Neural progenitor cell (in vitro differentiated cells): ENCODE measurements at regions not wholly inside any gene's neighbourhood (a gene's known extent, or its start where the extent isn't known, plus 50 kb on each side); places are given as distances from the start of the nearest gene placed in this dataset.

Experiments
- DNase-seq: peaks from one replicate; pipeline ENCODE4 v3.0.0-alpha.2; 2016; ENCODE audit warnings: low spot score
- H2AFZ ChIP-seq: fragments of 200-600 bp; sonication (generic); replicated peaks from 2 replicates; pipeline ENCODE4 v1.6.1; 2016; ENCODE audit warnings: antibody characterized with exemption
- H3F3A ChIP-seq: fragments of 200-600 bp; sonication (generic); 2 replicates; pipeline ENCODE4 v1.6.1; 2016; ENCODE audit warnings: antibody characterized with exemption, low read depth
- H3K27ac ChIP-seq: fragments of 200-600 bp; sonication (generic); 2 replicates; pipeline ENCODE4 v1.5.1; 2016; ENCODE audit warnings: mild to moderate bottlenecking
- H3K27me3 ChIP-seq: fragments of 200-600 bp; sonication (generic); 2 replicates; pipeline ENCODE4 v1.6.1; 2016; ENCODE audit warnings: mild to moderate bottlenecking, moderate library complexity
- H3K36me3 ChIP-seq: fragments of 200-600 bp; sonication (generic); 2 replicates; pipeline ENCODE4 v1.5.1; 2016
- H3K4me1 ChIP-seq: fragments of 200-600 bp; sonication (generic); 2 replicates; pipeline ENCODE4 v1.6.1; 2016; ENCODE audit warnings: mixed run types
- H3K4me2 ChIP-seq: fragments of 200-600 bp; sonication (generic); 2 replicates; pipeline ENCODE4 v1.6.1; 2016
- H3K4me3 ChIP-seq: fragments of 200-600 bp; sonication (generic); 2 replicates; pipeline ENCODE4 v1.5.1; 2016
- H3K79me2 ChIP-seq: fragments of 200-600 bp; sonication (generic); 2 replicates; pipeline ENCODE4 v1.6.1; 2016; ENCODE audit warnings: low read depth
- H3K9ac ChIP-seq: fragments of 200-600 bp; sonication (generic); 2 replicates; pipeline ENCODE4 v1.6.1; 2016
- H3K9me3 ChIP-seq: fragments of 200-600 bp; sonication (generic); 2 replicates; pipeline ENCODE4 v1.5.1; 2016; ENCODE audit warnings: low read depth
- H4K20me1 ChIP-seq: fragments of 200-600 bp; sonication (generic); 2 replicates; pipeline ENCODE4 v1.6.1; 2016; ENCODE audit warnings: low read depth
- H3K27ac Mint-ChIP-seq: 3 replicates; pipeline ENCODE4 v1.8.0; 2021; ENCODE audit warnings: mixed read lengths
- H3K27me3 Mint-ChIP-seq: 2 replicates; pipeline ENCODE4 v1.8.0; 2022; ENCODE audit warnings: low read depth, mild to moderate bottlenecking, inconsistent platforms, moderate library complexity, mixed read lengths; ENCODE audit not compliant: insufficient read depth
- H3K36me3 Mint-ChIP-seq: 3 replicates; pipeline ENCODE4 v1.8.0; 2021; ENCODE audit warnings: mixed read lengths
- H3K4me1 Mint-ChIP-seq: 3 replicates; pipeline ENCODE4 v1.8.0; 2021; ENCODE audit warnings: mixed read lengths
- H3K4me3 Mint-ChIP-seq: 3 replicates; pipeline ENCODE4 v1.8.0; 2021; ENCODE audit warnings: mild to moderate bottlenecking, moderate library complexity, mixed read lengths
- H3K9me3 Mint-ChIP-seq: 3 replicates; pipeline ENCODE4 v1.8.0; 2020; ENCODE audit warnings: mixed read lengths
- EZH2 ChIP-seq: fragments of 200-600 bp; sonication (generic); IDR thresholded peaks from 2 replicates; pipeline ENCODE4 v1.6.1; 2017; ENCODE audit warnings: antibody characterized with exemption, mild to moderate bottlenecking, moderate library complexity
- EZH2phosphoT487 ChIP-seq: fragments of 200-600 bp; sonication (generic); IDR thresholded peaks from 2 replicates; pipeline ENCODE4 v1.6.1; 2017; ENCODE audit warnings: antibody characterized with exemption
- TF ChIP-seq, protein P1 (sequence below): fragments of 200-600 bp; sonication (generic); IDR thresholded peaks from 2 replicates; pipeline ENCODE4 v1.5.1; 2017; ENCODE audit warnings: antibody characterized with exemption, mild to moderate bottlenecking

DNA sequence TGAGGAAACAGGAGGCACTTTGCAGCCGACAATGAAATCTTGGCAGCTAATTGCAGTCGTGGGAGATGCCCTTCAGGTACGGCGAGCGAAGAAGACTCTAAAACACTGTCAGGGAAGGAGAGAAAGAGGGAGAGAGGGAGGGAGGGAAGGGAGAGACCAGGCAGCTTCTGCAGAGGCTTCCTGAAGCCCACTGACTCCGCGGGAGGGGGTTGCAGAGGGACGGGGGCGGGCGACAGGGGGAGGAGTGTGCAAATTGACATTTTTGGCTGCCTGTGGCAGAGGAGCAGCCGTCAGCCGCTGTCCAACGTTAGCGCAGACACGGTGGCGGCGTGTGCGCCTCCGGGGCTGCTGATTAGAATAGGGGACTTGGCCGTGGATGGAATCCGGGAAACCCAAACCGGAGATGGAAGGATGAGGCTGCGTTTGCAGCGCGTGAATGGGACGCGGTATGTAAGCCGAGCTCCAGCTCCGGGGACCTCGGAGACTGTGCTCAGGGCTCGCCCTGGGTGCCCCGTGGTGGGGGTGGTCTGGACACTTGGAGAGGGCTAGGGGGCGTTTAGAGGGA is 849.1 kb upstream of the RBFOX1 start:
- H3K27me3 Mint-ChIP-seq: peaks cover 6% of the 10 kb centered on the region
- Histone ChIP-seq H3K27me3 (peaks cover 34% of the 10 kb centered on the region), H3K4me2 (peak overlapping the region; percentile 98), H3K27ac (no peak overlapping the region), H3K4me3 (peak overlapping the region; percentile 57), H4K20me1 (no peaks in the 10 kb centered on the region), H3K36me3 (no peaks in the 10 kb centered on the region), H3K9ac (no peak overlapping the region), H2AFZ (peak overlapping the region; percentile 57), H3K9me3 (no peaks in the 10 kb centered on the region), H3K79me2 (no peaks in the 10 kb centered on the region), H3F3A (peaks cover 6% of the 10 kb centered on the region), H3K4me1 (peaks cover 13% of the 10 kb centered on the region)
- TF ChIP-seq, protein P1, sequence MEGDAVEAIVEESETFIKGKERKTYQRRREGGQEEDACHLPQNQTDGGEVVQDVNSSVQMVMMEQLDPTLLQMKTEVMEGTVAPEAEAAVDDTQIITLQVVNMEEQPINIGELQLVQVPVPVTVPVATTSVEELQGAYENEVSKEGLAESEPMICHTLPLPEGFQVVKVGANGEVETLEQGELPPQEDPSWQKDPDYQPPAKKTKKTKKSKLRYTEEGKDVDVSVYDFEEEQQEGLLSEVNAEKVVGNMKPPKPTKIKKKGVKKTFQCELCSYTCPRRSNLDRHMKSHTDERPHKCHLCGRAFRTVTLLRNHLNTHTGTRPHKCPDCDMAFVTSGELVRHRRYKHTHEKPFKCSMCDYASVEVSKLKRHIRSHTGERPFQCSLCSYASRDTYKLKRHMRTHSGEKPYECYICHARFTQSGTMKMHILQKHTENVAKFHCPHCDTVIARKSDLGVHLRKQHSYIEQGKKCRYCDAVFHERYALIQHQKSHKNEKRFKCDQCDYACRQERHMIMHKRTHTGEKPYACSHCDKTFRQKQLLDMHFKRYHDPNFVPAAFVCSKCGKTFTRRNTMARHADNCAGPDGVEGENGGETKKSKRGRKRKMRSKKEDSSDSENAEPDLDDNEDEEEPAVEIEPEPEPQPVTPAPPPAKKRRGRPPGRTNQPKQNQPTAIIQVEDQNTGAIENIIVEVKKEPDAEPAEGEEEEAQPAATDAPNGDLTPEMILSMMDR: no peak
- TF ChIP-seq EZH2: peak; percentile 27
- H3K36me3 Mint-ChIP-seq: no peaks in the 10 kb centered on the region
- peak; percentile 82 for DNase-seq
- H3K9me3 Mint-ChIP-seq: no peaks in the 10 kb centered on the region
- H3K4me1 Mint-ChIP-seq: peaks cover 18% of the 10 kb centered on the region
- H3K27ac Mint-ChIP-seq: no peak overlapping the region
- H3K4me3 Mint-ChIP-seq: peak overlapping the region; percentile 81

DNA sequence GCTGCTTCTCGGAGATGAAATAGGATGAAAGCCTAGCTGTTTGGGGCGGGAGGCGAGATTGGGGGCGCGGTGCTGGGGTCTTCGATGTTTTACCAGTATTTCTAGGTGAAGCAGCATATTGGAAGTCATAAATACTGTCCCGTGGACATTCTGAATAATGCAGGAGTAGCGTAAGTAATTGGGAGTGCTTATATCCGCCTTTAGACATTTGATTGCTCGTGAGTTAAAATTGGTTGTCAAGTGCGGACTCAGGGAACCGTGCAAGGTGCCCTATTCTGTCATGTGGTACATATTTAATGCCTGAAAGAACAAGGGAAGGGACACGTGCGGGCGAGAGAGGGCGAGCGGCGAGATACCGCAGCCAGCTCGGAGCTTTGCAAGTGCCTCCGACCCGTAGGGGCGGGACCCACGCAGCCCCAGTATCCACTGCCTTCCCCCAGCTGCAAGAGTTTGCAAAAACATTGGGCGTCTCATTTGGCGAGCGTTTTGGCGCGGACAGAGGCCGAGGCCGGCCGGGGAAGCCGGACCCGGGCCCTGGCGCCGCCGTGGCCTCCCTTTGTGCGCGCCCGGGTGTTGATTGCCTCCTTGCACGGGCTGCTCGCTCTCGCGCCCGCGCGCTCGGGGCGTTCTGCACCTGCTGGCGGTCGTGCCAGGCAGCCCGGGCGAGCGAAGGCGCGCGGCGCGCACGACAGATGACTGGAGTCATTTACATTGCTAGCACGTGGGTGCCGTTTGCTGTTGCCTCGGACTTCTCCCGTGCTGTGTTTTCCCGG is 849.8 kb upstream of the RBFOX1 start:
- DNase-seq: no peak
- Mint-ChIP-seq H3K4me3 (peak overlapping the region; percentile 58), H3K9me3 (peaks cover under 1% of the 10 kb centered on the region)

DNA sequence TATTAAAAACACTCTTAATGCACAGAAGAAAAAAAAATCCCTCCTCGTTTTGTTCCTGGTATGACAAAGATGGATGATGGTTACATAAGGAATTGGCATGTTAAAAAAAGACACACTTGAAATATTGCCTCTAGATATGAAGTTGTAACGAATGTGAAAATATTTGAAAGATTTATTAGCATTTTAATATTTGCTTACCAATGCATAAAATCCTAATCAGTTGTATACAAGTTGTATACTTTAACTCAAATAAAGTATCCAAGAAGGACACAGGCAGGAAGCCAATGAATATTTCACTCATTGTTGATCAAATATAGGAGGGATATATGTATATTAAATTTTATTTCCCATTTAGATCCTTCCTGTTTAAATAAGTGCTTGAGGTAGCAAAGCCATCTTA is 850.8 kb upstream of the RBFOX1 start:
- H3K36me3 Mint-ChIP-seq: no peaks in the 10 kb centered on the region
- no peak overlapping the region for H3K27ac Mint-ChIP-seq
- DNase-seq: no peak
- no peak overlapping the region for H3K27ac ChIP-seq
- peaks cover 18% of the 10 kb centered on the region for H3K4me1 Mint-ChIP-seq
- no peak overlapping the region for H3K9ac ChIP-seq
- H3K9me3 ChIP-seq: no peaks in the 10 kb centered on the region
- no peak overlapping the region for H3K4me3 Mint-ChIP-seq
- peaks cover 8% of the 10 kb centered on the region for H3K9me3 Mint-ChIP-seq
- peaks cover 34% of the 10 kb centered on the region for H3K27me3 ChIP-seq
- no peak overlapping the region for H3K4me3 ChIP-seq
- peaks cover 13% of the 10 kb centered on the region for H3K4me1 ChIP-seq
- peaks cover 6% of the 10 kb centered on the region for H3K27me3 Mint-ChIP-seq
- no peaks in the 10 kb centered on the region for H3K79me2 ChIP-seq
- no peak overlapping the region for H2AFZ ChIP-seq
- H3F3A ChIP-seq: peaks cover 6% of the 10 kb centered on the region
- TF ChIP-seq, protein P1: no peak
- no peak for TF ChIP-seq EZH2phosphoT487
- no peak for TF ChIP-seq EZH2
- H3K4me2 ChIP-seq: no peak overlapping the region
- H3K36me3 ChIP-seq: no peaks in the 10 kb centered on the region
- H4K20me1 ChIP-seq: no peaks in the 10 kb centered on the region

More for the DNA sequence above, 849.8 kb upstream of the RBFOX1 start:
- Mint-ChIP-seq H3K27me3 (peaks cover 6% of the 10 kb centered on the region), H3K27ac (no peak overlapping the region), H3K4me1 (peaks cover 18% of the 10 kb centered on the region), H3K36me3 (no peaks in the 10 kb centered on the region)
- peak overlapping the region; percentile 57 for H3K4me3 ChIP-seq
- H2AFZ ChIP-seq: peak overlapping the region; percentile 57
- H3K9me3 ChIP-seq: no peaks in the 10 kb centered on the region
- no peaks in the 10 kb centered on the region for H3K36me3 ChIP-seq
- TF ChIP-seq EZH2: no peak
- H3K79me2 ChIP-seq: no peaks in the 10 kb centered on the region
- H3K4me2 ChIP-seq: peak overlapping the region; percentile 98
- H3K9ac ChIP-seq: no peak overlapping the region
- H3K27me3 ChIP-seq: peaks cover 34% of the 10 kb centered on the region
- H3K27ac ChIP-seq: no peak overlapping the region
- H4K20me1 ChIP-seq: no peaks in the 10 kb centered on the region
- peaks cover 6% of the 10 kb centered on the region for H3F3A ChIP-seq
- H3K4me1 ChIP-seq: peaks cover 13% of the 10 kb centered on the region

DNA sequence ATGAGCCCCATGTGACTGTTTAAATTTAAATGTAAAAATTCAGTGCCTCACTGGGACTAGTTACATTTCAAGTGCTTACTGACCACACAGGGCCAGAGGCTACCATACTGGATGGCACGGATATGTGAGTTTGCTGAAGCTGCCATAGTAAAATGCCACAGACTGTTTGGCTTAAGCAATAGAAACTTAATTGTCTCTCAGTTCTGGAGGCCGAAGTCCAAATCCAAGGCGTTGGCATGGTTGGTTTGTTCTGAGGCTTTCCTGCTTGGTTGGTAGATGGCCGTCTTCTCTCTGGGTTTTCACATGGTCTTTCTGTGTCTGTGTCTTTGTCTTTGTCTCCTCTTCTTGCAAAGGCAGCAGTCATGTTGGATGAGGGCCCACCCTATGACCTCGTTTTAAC is 878.9 kb upstream of the RBFOX1 start:
- Mint-ChIP-seq H3K27me3 (peaks cover 4% of the 10 kb centered on the region), H3K4me3 (no peak overlapping the region), H3K9me3 (no peaks in the 10 kb centered on the region), H3K27ac (no peak overlapping the region), H3K4me1 (no peaks in the 10 kb centered on the region), H3K36me3 (no peaks in the 10 kb centered on the region)
- Histone ChIP-seq H3K4me1 (peaks cover 10% of the 10 kb centered on the region), H3K79me2 (no peaks in the 10 kb centered on the region), H3K27me3 (no peaks in the 10 kb centered on the region), H3K27ac (no peak overlapping the region), H3F3A (no peaks in the 10 kb centered on the region), H4K20me1 (no peaks in the 10 kb centered on the region), H3K36me3 (no peaks in the 10 kb centered on the region), H3K9ac (no peak overlapping the region), H3K4me3 (no peak overlapping the region), H3K4me2 (no peak overlapping the region), H3K9me3 (no peaks in the 10 kb centered on the region), H2AFZ (no peak overlapping the region)
- no peak for TF ChIP-seq EZH2phosphoT487
- DNase-seq: no peak
